GM06990 (cell line): ENCODE measurements at regions not wholly inside any gene's neighbourhood (a gene's known extent, or its start where the extent isn't known, plus 50 kb on each side); places are given as distances from the start of the nearest gene placed in this dataset.

Experiments
- DNase-seq: peaks from one replicate; pipeline ENCODE4 v3.0.0-alpha.2; 2011; ENCODE audit not compliant: insufficient read length; ENCODE audit errors: extremely low read depth
- H3K27me3 ChIP-seq: replicated peaks from 2 replicates; pipeline ENCODE4 v1.6.0; 2011; ENCODE audit warnings: low read length; ENCODE audit not compliant: control insufficient read depth, insufficient read depth
- H3K36me3 ChIP-seq: 2 replicates; pipeline ENCODE4 v1.5.1; 2011; ENCODE audit warnings: low read length; ENCODE audit not compliant: control insufficient read depth, insufficient read depth
- H3K4me3 ChIP-seq: replicated peaks from 2 replicates; pipeline ENCODE4 v1.5.1; 2011; ENCODE audit warnings: low read depth, mild to moderate bottlenecking, control low read depth, low read length
- CTCF ChIP-seq: IDR thresholded peaks from 2 replicates; pipeline ENCODE4 v1.5.1; 2011; ENCODE audit warnings: low read length, control low read depth, mild to moderate bottlenecking, inconsistent platforms; ENCODE audit not compliant: insufficient read depth, poor library complexity, severe bottlenecking

- Histone ChIP-seq H3K27me3 (no peaks in the 10 kb centered on the region), H3K36me3 (no peaks in the 10 kb centered on the region), H3K4me3 (no peak overlapping the region)
- TF ChIP-seq CTCF = no peak
- DNase-seq = no peak
These were observed 86.3 kb upstream of the MBOAT2 start for GRCh38 chr2:9089831-9090230.

GRCh38 chr2:9087121-9087681 lies 83.7 kb upstream of the MBOAT2 start:
- TF ChIP-seq CTCF = no peak
- no peaks in the 10 kb centered on the region for H3K27me3 ChIP-seq
- no peaks in the 10 kb centered on the region for H3K36me3 ChIP-seq
- DNase-seq = no peak
- H3K4me3 ChIP-seq = no peak overlapping the region

- TF ChIP-seq CTCF = no peak
- no peak overlapping the region for H3K4me3 ChIP-seq
- H3K27me3 ChIP-seq = no peaks in the 10 kb centered on the region
- no peak for DNase-seq
- H3K36me3 ChIP-seq = no peaks in the 10 kb centered on the region
These were observed 83.0 kb upstream of the MBOAT2 start for GRCh38 chr2:9086465-9086864.

GRCh38 chr2:9085353-9085752 lies 81.9 kb upstream of the MBOAT2 start:
- H3K36me3 ChIP-seq = no peaks in the 10 kb centered on the region
- no peak for TF ChIP-seq CTCF
- H3K27me3 ChIP-seq = no peaks in the 10 kb centered on the region
- H3K4me3 ChIP-seq = no peak overlapping the region
- no peak for DNase-seq

- no peak overlapping the region for H3K4me3 ChIP-seq
- no peak for TF ChIP-seq CTCF
- DNase-seq = no peak
These were observed 79.8 kb upstream of the MBOAT2 start for GRCh38 chr2:9083287-9083686.

GRCh38 chr2:9082158-9082557 lies 78.7 kb upstream of the MBOAT2 start:
- no peaks in the 10 kb centered on the region for H3K27me3 ChIP-seq
- no peak for TF ChIP-seq CTCF
- H3K36me3 ChIP-seq = no peaks in the 10 kb centered on the region
- DNase-seq = no peak
- no peak overlapping the region for H3K4me3 ChIP-seq

More at GRCh38 chr2:9083287-9083686, 79.8 kb upstream of the MBOAT2 start:
- Histone ChIP-seq H3K36me3 (no peaks in the 10 kb centered on the region), H3K27me3 (no peaks in the 10 kb centered on the region)
